HG03097 (cell line): ENCODE measurements at regions not wholly inside any gene's neighbourhood (a gene's known extent, or its start where the extent isn't known, plus 50 kb on each side); places are given as distances from the start of the nearest gene placed in this dataset.
"Not testable (repeated sequence)": the region's sequence is repeated elsewhere in the genome, so short reads cannot be mapped to it uniquely, and the experiment has no call there.

Experiments
- ATAC-seq: cut with Tn5 transposase; IDR thresholded peaks from one replicate; pipeline ENCODE4 v1.9.1; 2021; ENCODE audit not compliant: unreplicated experiment, low FRiP score

GRCh38 chr2:175372704-175373701 lies 191.5 kb upstream of the ATP5MC3 start:
- ATAC-seq, result no peak

GRCh38 chr2:175371378-175371777 lies 189.9 kb upstream of the ATP5MC3 start:
- no peak for ATAC-seq

GRCh38 chr2:175366815-175367214 lies 185.3 kb upstream of the ATP5MC3 start:
- ATAC-seq, result peak; percentile 57

- ATAC-seq, result no peak
Observed at GRCh38 chr2:175363699-175364098, 182.2 kb upstream of the ATP5MC3 start.

GRCh38 chr2:175362331-175362730 lies 180.8 kb upstream of the ATP5MC3 start:
- no peak for ATAC-seq

- ATAC-seq, result no peak
Observed at GRCh38 chr2:175359710-175360109, 178.2 kb upstream of the ATP5MC3 start.

- no peak for ATAC-seq
Observed at GRCh38 chr2:175356901-175357300, 175.4 kb upstream of the ATP5MC3 start.

- no peak for ATAC-seq
Observed at GRCh38 chr2:175355246-175355645, 173.7 kb upstream of the ATP5MC3 start.

GRCh38 chr2:175353275-175353674 lies 171.8 kb upstream of the ATP5MC3 start:
- ATAC-seq, result no peak

- ATAC-seq, result no peak
Observed at GRCh38 chr2:175351512-175351911, 170.0 kb upstream of the ATP5MC3 start.

- ATAC-seq, result no peak
Observed at GRCh38 chr2:175350105-175350504, 168.6 kb upstream of the ATP5MC3 start.

GRCh38 chr2:175342085-175342484 lies 160.6 kb upstream of the ATP5MC3 start:
- ATAC-seq, result no peak

- no peak for ATAC-seq
Observed at GRCh38 chr2:175330195-175330594, 148.7 kb upstream of the ATP5MC3 start.

GRCh38 chr2:175326801-175327200 lies 145.3 kb upstream of the ATP5MC3 start:
- ATAC-seq, result no peak

- not testable (repeated sequence) for ATAC-seq
Observed at GRCh38 chr2:175326164-175326563, 144.7 kb upstream of the ATP5MC3 start.

- ATAC-seq, result no peak
Observed at GRCh38 chr2:175323162-175323561, 141.7 kb upstream of the ATP5MC3 start.

- ATAC-seq, result no peak
Observed at GRCh38 chr2:175318542-175318941, 137.0 kb upstream of the ATP5MC3 start.

GRCh38 chr2:175317751-175318150 lies 136.2 kb upstream of the ATP5MC3 start:
- ATAC-seq, result no peak

GRCh38 chr2:175312137-175312536 lies 130.6 kb upstream of the ATP5MC3 start:
- ATAC-seq, result no peak

GRCh38 chr2:175310813-175311504 lies 129.4 kb upstream of the ATP5MC3 start:
- no peak for ATAC-seq

GRCh38 chr2:175309799-175310198 lies 128.3 kb upstream of the ATP5MC3 start:
- ATAC-seq, result no peak

GRCh38 chr2:175308005-175308404 lies 126.5 kb upstream of the ATP5MC3 start:
- no peak for ATAC-seq
